ENCODE measurements at regions not wholly inside any gene's neighbourhood (a gene's known extent, or its start where the extent isn't known, plus 50 kb on each side); places are given as distances from the start of the nearest gene placed in this dataset.

DNA sequence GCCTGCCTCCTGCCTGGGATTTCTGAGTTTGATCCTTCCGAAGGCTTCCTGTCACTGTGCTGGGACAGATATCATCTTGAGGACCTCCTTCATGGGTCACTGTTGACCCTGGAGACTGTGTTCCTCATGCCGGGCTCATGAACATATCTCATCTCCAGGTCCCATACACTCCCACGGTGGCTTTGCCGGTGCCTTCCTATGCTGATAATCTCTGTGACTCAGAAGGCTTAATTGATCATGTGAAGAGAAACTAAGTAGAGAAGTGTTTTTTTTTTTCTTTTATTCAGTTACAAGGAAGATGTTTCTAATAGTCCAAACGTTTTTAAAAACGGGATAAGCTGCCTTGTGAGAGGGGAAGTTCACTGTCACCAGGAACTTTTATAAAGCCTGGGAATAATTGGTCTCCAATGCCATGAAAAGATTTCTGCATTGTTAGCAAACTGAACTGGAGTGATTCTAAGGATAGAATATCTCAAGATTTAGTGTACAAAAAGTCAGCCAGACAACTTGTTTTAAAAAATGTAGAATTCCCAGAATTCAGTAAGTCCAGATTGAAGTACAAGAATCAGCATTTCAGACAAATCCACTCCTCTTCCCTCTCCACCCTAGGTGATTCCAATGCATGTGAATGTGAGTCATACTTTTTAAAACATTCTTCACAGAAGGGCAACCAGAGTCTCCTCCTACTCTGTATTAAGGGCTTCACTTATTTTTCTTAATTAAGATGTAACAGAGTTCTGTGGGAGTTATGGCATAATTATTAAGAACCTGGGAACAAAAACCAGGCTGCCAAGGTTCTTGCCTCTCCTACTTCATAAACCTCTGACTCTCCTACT is 139.8 kb upstream of the LGR5 start:
- H3K36me3 ChIP-seq, result no peaks in the 10 kb centered on the region
- DNase-seq, result no peak
- intact Hi-C loops (cut with DNase I), result no loop called here
- TF ChIP-seq, protein P1, sequence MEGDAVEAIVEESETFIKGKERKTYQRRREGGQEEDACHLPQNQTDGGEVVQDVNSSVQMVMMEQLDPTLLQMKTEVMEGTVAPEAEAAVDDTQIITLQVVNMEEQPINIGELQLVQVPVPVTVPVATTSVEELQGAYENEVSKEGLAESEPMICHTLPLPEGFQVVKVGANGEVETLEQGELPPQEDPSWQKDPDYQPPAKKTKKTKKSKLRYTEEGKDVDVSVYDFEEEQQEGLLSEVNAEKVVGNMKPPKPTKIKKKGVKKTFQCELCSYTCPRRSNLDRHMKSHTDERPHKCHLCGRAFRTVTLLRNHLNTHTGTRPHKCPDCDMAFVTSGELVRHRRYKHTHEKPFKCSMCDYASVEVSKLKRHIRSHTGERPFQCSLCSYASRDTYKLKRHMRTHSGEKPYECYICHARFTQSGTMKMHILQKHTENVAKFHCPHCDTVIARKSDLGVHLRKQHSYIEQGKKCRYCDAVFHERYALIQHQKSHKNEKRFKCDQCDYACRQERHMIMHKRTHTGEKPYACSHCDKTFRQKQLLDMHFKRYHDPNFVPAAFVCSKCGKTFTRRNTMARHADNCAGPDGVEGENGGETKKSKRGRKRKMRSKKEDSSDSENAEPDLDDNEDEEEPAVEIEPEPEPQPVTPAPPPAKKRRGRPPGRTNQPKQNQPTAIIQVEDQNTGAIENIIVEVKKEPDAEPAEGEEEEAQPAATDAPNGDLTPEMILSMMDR (IDR thresholded peaks at IDR 0.05), result no peak
- H3K9me3 ChIP-seq, result no peaks in the 10 kb centered on the region
- no peaks in the 10 kb centered on the region for H3K27me3 ChIP-seq
- no peak overlapping the region for H3K27ac ChIP-seq
- no peak overlapping the region for H3K9ac ChIP-seq (ENCODE audit: low read depth in 2 of 2, low read length in 2 of 2)
- H3K4me3 ChIP-seq, result no peak overlapping the region
- no peaks in the 10 kb centered on the region for H3K4me1 ChIP-seq

DNA sequence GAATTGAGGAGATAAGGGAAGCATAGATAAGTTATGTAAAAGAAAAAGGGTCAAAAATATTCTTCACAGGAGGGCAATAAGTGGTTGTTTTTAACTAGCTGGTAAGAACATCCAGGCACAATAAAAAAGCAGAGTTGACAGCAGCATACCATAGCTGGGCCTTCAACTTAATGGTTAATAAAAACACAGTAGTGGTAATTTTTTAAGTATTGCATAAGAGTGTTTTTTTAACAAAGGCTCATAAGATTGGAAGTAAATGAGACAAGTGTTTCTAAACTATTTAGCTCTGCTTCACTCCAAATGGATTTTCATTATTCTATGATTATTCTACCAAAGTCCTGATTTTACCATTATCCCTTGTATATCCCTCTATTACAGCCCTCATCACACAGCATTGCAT is 140.1 kb upstream of the TSPAN8 start:
- no peak overlapping the region for H3K9ac ChIP-seq (ENCODE audit: low read depth in 2 of 2, low read length in 2 of 2)
- no peak overlapping the region for H3K4me3 ChIP-seq
- H3K4me1 ChIP-seq, result no peaks in the 10 kb centered on the region
- intact Hi-C loops (cut with DNase I), result no loop called here
- H3K27ac ChIP-seq, result no peak overlapping the region
- TF ChIP-seq, protein P1 (IDR thresholded peaks at IDR 0.05), result no peak
- DNase-seq, result no peak
- H3K9me3 ChIP-seq, result no peaks in the 10 kb centered on the region
- H3K36me3 ChIP-seq, result no peaks in the 10 kb centered on the region
- H3K27me3 ChIP-seq, result no peaks in the 10 kb centered on the region

DNA sequence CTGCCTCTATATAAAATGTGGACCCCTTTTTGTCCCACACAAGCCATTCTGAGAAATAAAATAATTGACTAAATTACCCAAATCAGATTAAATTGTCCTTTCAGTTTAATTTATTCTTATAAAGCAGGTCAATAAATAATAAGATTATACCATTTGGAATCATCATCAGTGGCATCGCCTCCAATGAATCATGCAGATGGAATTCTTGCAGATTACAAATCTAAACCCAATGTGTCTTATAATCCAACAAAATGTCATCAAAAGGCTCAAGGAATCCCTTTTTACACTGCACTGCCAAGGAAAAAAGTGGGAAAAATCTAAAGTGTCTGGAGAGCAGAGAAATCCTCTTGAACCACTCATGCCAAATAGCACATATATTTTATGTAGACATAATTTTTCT is 138.2 kb upstream of the TSPAN8 start:
- Histone ChIP-seq H3K9me3 (no peaks in the 10 kb centered on the region), H3K4me3 (no peak overlapping the region), H3K4me1 (no peaks in the 10 kb centered on the region), H3K9ac (ENCODE audit: low read depth in 2 of 2, low read length in 2 of 2) (no peak overlapping the region), H3K27ac (no peak overlapping the region), H3K36me3 (no peaks in the 10 kb centered on the region), H3K27me3 (no peaks in the 10 kb centered on the region)
- intact Hi-C loops (cut with DNase I), result no loop called here
- TF ChIP-seq, protein P1 (IDR thresholded peaks at IDR 0.05), result no peak
- no peak for DNase-seq

DNA sequence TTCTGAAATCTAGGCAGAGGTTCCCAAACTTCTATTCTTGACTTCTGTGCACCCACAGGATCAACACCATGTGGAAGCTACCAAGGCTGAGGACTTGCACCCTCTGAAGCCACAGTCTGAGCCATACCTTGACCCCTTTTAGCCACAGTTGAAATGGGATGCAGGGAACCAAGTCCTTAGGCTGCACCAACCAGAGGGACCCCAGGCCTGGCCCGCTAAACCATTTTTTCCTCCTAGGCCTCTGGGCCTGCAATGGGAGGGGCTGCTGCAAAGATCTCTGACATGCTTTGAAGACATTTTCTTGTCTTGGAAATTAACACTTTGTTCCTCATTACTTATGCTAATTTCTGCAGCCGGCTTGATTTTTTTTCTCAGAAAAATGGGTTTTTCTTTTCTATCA is 133.9 kb upstream of the TSPAN8 start:
- Histone ChIP-seq H3K9me3 (no peaks in the 10 kb centered on the region), H3K27me3 (no peaks in the 10 kb centered on the region), H3K27ac (no peak overlapping the region), H3K9ac (ENCODE audit: low read depth in 2 of 2, low read length in 2 of 2) (no peak overlapping the region), H3K4me1 (no peaks in the 10 kb centered on the region), H3K36me3 (no peaks in the 10 kb centered on the region), H3K4me3 (no peak overlapping the region)
- no peak for DNase-seq
- intact Hi-C loops (cut with DNase I), result no loop called here
- TF ChIP-seq, protein P1 (IDR thresholded peaks at IDR 0.05), result no peak

DNA sequence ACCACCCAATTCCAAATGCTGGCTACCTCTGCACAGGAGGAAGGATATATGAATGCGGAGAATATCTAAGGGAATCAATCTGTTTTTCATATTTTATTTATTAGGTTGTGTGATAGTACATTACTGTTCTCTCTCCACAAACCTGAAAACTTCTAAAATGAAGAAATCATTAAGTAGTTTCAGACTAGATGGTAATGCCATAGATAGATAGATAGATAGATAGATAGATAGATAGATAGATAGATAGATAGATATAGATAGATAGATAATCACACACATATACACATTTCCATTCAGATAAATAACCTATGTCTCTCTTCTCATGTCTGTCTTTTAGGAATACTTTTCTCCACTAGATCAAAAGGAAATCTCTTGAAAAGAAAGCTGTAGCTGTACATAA is 126.1 kb upstream of the TSPAN8 start:
- Histone ChIP-seq H3K4me3 (no peak overlapping the region), H3K27me3 (no peaks in the 10 kb centered on the region), H3K27ac (no peak overlapping the region), H3K9ac (ENCODE audit: low read depth in 2 of 2, low read length in 2 of 2) (no peak overlapping the region), H3K36me3 (no peaks in the 10 kb centered on the region), H3K4me1 (no peaks in the 10 kb centered on the region), H3K9me3 (no peaks in the 10 kb centered on the region)
- no peak for DNase-seq
- TF ChIP-seq, protein P1 (IDR thresholded peaks at IDR 0.05), result no peak
- intact Hi-C loops (cut with DNase I), result no loop called here
